ENCODE measurements at regions not wholly inside any gene's neighbourhood (a gene's known extent, or its start where the extent isn't known, plus 50 kb on each side); places are given as distances from the start of the nearest gene placed in this dataset.

- H3K9me3 ChIP-seq, result peaks cover 9% of the 10 kb centered on the region
- DNase-seq (ENCODE audit: low spot score) (no peak), ATAC-seq (ENCODE audit: insufficient number of reproducible peaks, low FRiP score, low read depth) (no peak)
- H3K27ac ChIP-seq, result no peak overlapping the region
- no peaks in the 10 kb centered on the region for H3K36me3 ChIP-seq
- H3K27me3 ChIP-seq (replicated peaks; ENCODE audit: insufficient read depth), result no peaks in the 10 kb centered on the region
- peaks cover 1 to 8% of the 10 kb centered on the region in 2 donors for H3K4me1 ChIP-seq (ENCODE audit: control insufficient read depth in 1 of 2, low read depth in 2 of 2)
- TF ChIP-seq CTCF (IDR thresholded peaks at IDR 0.05), result no peak
- H3K4me3 ChIP-seq, result no peak overlapping the region
Observed at GRCh38 chr3:104286645-104287044, 1080.1 kb upstream of the ALCAM start.

GRCh38 chr3:104291437-104291851 lies 1075.3 kb upstream of the ALCAM start:
- H3K9me3 ChIP-seq, result peaks cover 5% of the 10 kb centered on the region
- H3K27ac ChIP-seq, result no peak overlapping the region
- H3K27me3 ChIP-seq (replicated peaks; ENCODE audit: insufficient read depth), result no peaks in the 10 kb centered on the region
- DNase-seq (ENCODE audit: low spot score) (no peak), ATAC-seq (ENCODE audit: insufficient number of reproducible peaks, low FRiP score, low read depth) (no peak)
- no peak for TF ChIP-seq CTCF (IDR thresholded peaks at IDR 0.05)
- H3K4me3 ChIP-seq, result peak overlapping the region; percentile 57
- H3K4me1 ChIP-seq (ENCODE audit: control insufficient read depth in 1 of 2, low read depth in 2 of 2), result peaks cover 8 to 10% of the 10 kb centered on the region in 2 donors
- H3K36me3 ChIP-seq, result no peaks in the 10 kb centered on the region

GRCh38 chr3:104291878-104292277 lies 1074.8 kb upstream of the ALCAM start:
- no peaks in the 10 kb centered on the region for H3K36me3 ChIP-seq
- no peak for TF ChIP-seq CTCF (IDR thresholded peaks at IDR 0.05)
- peaks cover 2% of the 10 kb centered on the region for H3K9me3 ChIP-seq
- no peak overlapping the region for H3K27ac ChIP-seq
- peak overlapping the region; percentile 57 for H3K4me3 ChIP-seq
- no peaks in the 10 kb centered on the region for H3K27me3 ChIP-seq (replicated peaks; ENCODE audit: insufficient read depth)
- peaks cover 8 to 10% of the 10 kb centered on the region in 2 donors for H3K4me1 ChIP-seq (ENCODE audit: control insufficient read depth in 1 of 2, low read depth in 2 of 2)
- ATAC-seq (ENCODE audit: insufficient number of reproducible peaks, low FRiP score, low read depth) (no peak), DNase-seq (ENCODE audit: low spot score) (no peak)

GRCh38 chr3:104297617-104298016 lies 1069.1 kb upstream of the ALCAM start:
- Histone ChIP-seq H3K4me1 (ENCODE audit: control insufficient read depth in 1 of 2, low read depth in 2 of 2) (no peaks in the 10 kb centered on the region), H3K27ac (no peak overlapping the region), H3K4me3 (no peak overlapping the region), H3K27me3 (replicated peaks; ENCODE audit: insufficient read depth) (no peaks in the 10 kb centered on the region), H3K36me3 (no peaks in the 10 kb centered on the region), H3K9me3 (no peaks in the 10 kb centered on the region)
- no peak for TF ChIP-seq CTCF (IDR thresholded peaks at IDR 0.05)
- DNase-seq (ENCODE audit: low spot score) (no peak), ATAC-seq (ENCODE audit: insufficient number of reproducible peaks, low FRiP score, low read depth) (no peak)

GRCh38 chr3:104298662-104299061 lies 1068.0 kb upstream of the ALCAM start:
- Histone ChIP-seq H3K36me3 (no peaks in the 10 kb centered on the region), H3K9me3 (no peaks in the 10 kb centered on the region), H3K4me1 (ENCODE audit: control insufficient read depth in 1 of 2, low read depth in 2 of 2) (no peaks in the 10 kb centered on the region), H3K27me3 (replicated peaks; ENCODE audit: insufficient read depth) (no peaks in the 10 kb centered on the region), H3K27ac (no peak overlapping the region), H3K4me3 (no peak overlapping the region)
- no peak for TF ChIP-seq CTCF (IDR thresholded peaks at IDR 0.05)
- no peak for ATAC-seq (ENCODE audit: insufficient number of reproducible peaks, low FRiP score, low read depth)
- no peak for DNase-seq (ENCODE audit: low spot score)

All from thoracic aorta (tissue), 2 donors.